ENCODE measurements at regions not wholly inside any gene's neighbourhood (a gene's known extent, or its start where the extent isn't known, plus 50 kb on each side); places are given as distances from the start of the nearest gene placed in this dataset.

GRCh38 chr21:27224169-27224568 is 257.3 kb upstream of the ADAMTS5 start:
- no peak for DNase-seq (ENCODE audit: low read depth)
- TF ChIP-seq CTCF (IDR thresholded peaks at IDR 0.05; ENCODE audit: insufficient read depth, low read depth, low read length, missing control alignments), result no peak
- no peak overlapping the region for H3K4me3 ChIP-seq (ENCODE audit: low read length)

- TF ChIP-seq CTCF (IDR thresholded peaks at IDR 0.05; ENCODE audit: insufficient read depth, low read depth, low read length, missing control alignments), result no peak
- DNase-seq (ENCODE audit: low read depth), result no peak
- no peak overlapping the region for H3K4me3 ChIP-seq (ENCODE audit: low read length)
Observed at GRCh38 chr21:27221077-27221476, 254.2 kb upstream of the ADAMTS5 start.

GRCh38 chr21:27220416-27220815 is 253.5 kb upstream of the ADAMTS5 start:
- H3K4me3 ChIP-seq (ENCODE audit: low read length), result no peak overlapping the region
- no peak for DNase-seq (ENCODE audit: low read depth)
- no peak for TF ChIP-seq CTCF (IDR thresholded peaks at IDR 0.05; ENCODE audit: insufficient read depth, low read depth, low read length, missing control alignments)

GRCh38 chr21:27219068-27219467 is 252.2 kb upstream of the ADAMTS5 start:
- TF ChIP-seq CTCF (IDR thresholded peaks at IDR 0.05; ENCODE audit: insufficient read depth, low read depth, low read length, missing control alignments), result no peak
- no peak overlapping the region for H3K4me3 ChIP-seq (ENCODE audit: low read length)
- peak; percentile 73 for DNase-seq (ENCODE audit: low read depth)

- DNase-seq (ENCODE audit: low read depth), result peak; percentile 4
- H3K4me3 ChIP-seq (ENCODE audit: low read length), result no peak overlapping the region
- peak; percentile 33 for TF ChIP-seq CTCF (IDR thresholded peaks at IDR 0.05; ENCODE audit: insufficient read depth, low read depth, low read length, missing control alignments)
Observed at GRCh38 chr21:27213303-27213702, 246.4 kb upstream of the ADAMTS5 start.

- H3K4me3 ChIP-seq (ENCODE audit: low read length), result no peak overlapping the region
- no peak for DNase-seq (ENCODE audit: low read depth)
- no peak for TF ChIP-seq CTCF (IDR thresholded peaks at IDR 0.05; ENCODE audit: insufficient read depth, low read depth, low read length, missing control alignments)
Observed at GRCh38 chr21:27212441-27212840, 245.6 kb upstream of the ADAMTS5 start.

- H3K4me3 ChIP-seq (ENCODE audit: low read length), result no peak overlapping the region
- no peak for TF ChIP-seq CTCF (IDR thresholded peaks at IDR 0.05; ENCODE audit: insufficient read depth, low read depth, low read length, missing control alignments)
- DNase-seq (ENCODE audit: low read depth), result no peak
Observed at GRCh38 chr21:27209546-27209945, 242.7 kb upstream of the ADAMTS5 start.
